ENCODE measurements at regions not wholly inside any gene's neighbourhood (a gene's known extent, or its start where the extent isn't known, plus 50 kb on each side); places are given as distances from the start of the nearest gene placed in this dataset.

- peaks cover 4% of the 10 kb centered on the region for H3K9me3 Mint-ChIP-seq
Observed at GRCh38 chr6:21842875-21843645, 249.5 kb downstream of the SOX4 start.

GRCh38 chr6:21844120-21844917 lies 250.8 kb downstream of the SOX4 start:
- Mint-ChIP-seq H3K9me3 (peaks cover 4% of the 10 kb centered on the region), H3K27ac (no peak overlapping the region), H3K4me3 (no peak overlapping the region), H3K4me1 (no peaks in the 10 kb centered on the region), H3K27me3 (peaks cover 6% of the 10 kb centered on the region), H3K36me3 (no peaks in the 10 kb centered on the region)
- DNase-seq (ENCODE audit: low spot score in 2 of 2) (no peak), ATAC-seq (ENCODE audit: low read depth) (no peak)

More at GRCh38 chr6:21842875-21843645, 249.5 kb downstream of the SOX4 start:
- H3K4me1 Mint-ChIP-seq = no peaks in the 10 kb centered on the region
- no peak overlapping the region for H3K27ac Mint-ChIP-seq
- H3K4me3 Mint-ChIP-seq = no peak overlapping the region
- DNase-seq (ENCODE audit: low spot score in 2 of 2) (no peak), ATAC-seq (ENCODE audit: low read depth) (no peak)
- peaks cover 5% of the 10 kb centered on the region for H3K27me3 Mint-ChIP-seq
- no peaks in the 10 kb centered on the region for H3K36me3 Mint-ChIP-seq

GRCh38 chr6:21845018-21845417 lies 251.5 kb downstream of the SOX4 start:
- Mint-ChIP-seq H3K4me1 (no peaks in the 10 kb centered on the region), H3K27me3 (peaks cover 6% of the 10 kb centered on the region), H3K4me3 (no peak overlapping the region), H3K27ac (no peak overlapping the region), H3K9me3 (peaks cover 2% of the 10 kb centered on the region), H3K36me3 (no peaks in the 10 kb centered on the region)
- ATAC-seq (ENCODE audit: low read depth) (no peak), DNase-seq (ENCODE audit: low spot score in 2 of 2) (no peak)

GRCh38 chr6:21845439-21846140 lies 252.0 kb downstream of the SOX4 start:
- Mint-ChIP-seq H3K4me3 (no peak overlapping the region), H3K4me1 (no peaks in the 10 kb centered on the region), H3K9me3 (no peaks in the 10 kb centered on the region), H3K36me3 (no peaks in the 10 kb centered on the region), H3K27me3 (peaks cover 4% of the 10 kb centered on the region), H3K27ac (no peak overlapping the region)
- ATAC-seq (ENCODE audit: low read depth) (no peak), DNase-seq (ENCODE audit: low spot score in 2 of 2) (no peak)

GRCh38 chr6:21846541-21847451 lies 253.2 kb downstream of the SOX4 start:
- Mint-ChIP-seq H3K9me3 (no peaks in the 10 kb centered on the region), H3K27me3 (peaks cover 4% of the 10 kb centered on the region), H3K4me3 (no peak overlapping the region), H3K4me1 (no peaks in the 10 kb centered on the region), H3K27ac (no peak overlapping the region), H3K36me3 (no peaks in the 10 kb centered on the region)
- ATAC-seq (ENCODE audit: low read depth) = no peak
- no peak for DNase-seq (ENCODE audit: low spot score in 2 of 2)

DNA sequence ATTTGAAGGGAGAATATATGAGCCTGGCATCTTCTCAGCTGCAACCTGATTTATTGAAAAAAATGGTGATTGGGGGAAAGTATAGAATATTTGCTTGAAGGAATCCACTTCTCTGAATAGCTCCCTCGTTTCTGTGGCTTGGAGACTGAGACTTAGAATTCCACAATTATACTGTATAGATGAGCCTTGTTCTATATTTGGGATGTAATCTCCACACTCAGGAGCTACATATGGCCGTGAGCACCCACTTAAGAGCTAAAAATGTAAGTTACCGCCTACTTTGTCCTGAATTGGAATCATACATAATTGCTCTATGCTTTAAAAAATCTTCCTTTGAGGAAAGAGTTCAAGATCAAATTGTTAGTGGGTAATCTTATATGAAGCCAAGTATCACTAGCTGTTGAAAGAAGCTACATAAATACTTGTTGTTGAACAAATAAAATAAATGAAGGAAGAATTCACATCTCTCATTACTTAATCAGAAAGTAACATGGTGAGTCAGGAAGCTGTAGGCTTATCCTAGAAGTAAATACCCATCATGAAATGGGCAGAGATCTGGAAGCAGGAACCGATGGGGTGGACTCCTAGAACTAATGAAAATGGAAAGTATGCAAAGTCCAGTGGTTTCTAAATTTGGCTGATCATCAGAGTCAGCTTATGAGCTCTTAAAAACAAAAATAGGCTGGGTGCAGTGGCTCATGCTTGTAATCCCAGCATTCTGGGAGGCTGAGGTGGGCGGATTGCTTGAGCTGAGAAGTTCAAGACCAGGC lies 254.3 kb downstream of the SOX4 start:
- H3K27ac Mint-ChIP-seq = no peak overlapping the region

DNA sequence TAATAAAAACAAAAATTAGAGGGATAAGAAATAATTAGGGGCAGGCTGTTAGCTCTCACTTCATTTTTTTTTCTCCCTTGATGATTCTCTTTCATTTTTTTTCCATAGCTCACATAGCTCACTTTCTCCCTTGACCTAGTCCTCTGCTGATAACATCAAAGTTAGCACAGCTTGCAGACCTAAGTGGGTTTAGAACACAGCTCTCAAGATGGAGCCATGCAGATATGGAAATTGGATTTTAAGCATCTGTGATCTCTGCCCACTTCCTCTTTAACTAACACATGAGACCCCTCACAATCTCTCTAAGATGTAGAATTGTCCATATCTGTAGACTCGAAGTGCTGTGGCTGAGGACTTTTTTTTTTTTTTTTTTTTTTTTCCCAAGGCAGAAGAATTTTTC lies 257.1 kb downstream of the SOX4 start:
- ATAC-seq (ENCODE audit: low read depth) (no peak), DNase-seq (ENCODE audit: low spot score in 2 of 2) (no peak)
- H3K27ac Mint-ChIP-seq = no peak overlapping the region
- no peak overlapping the region for H3K4me3 Mint-ChIP-seq
- H3K9me3 Mint-ChIP-seq = peaks cover 2% of the 10 kb centered on the region
- H3K4me1 Mint-ChIP-seq = no peaks in the 10 kb centered on the region
- H3K27me3 Mint-ChIP-seq = peaks cover 5% of the 10 kb centered on the region
- H3K36me3 Mint-ChIP-seq = no peaks in the 10 kb centered on the region

More for the DNA sequence above, 254.3 kb downstream of the SOX4 start:
- Mint-ChIP-seq H3K4me3 (no peak overlapping the region), H3K4me1 (no peaks in the 10 kb centered on the region), H3K27me3 (peaks cover 4% of the 10 kb centered on the region), H3K9me3 (no peaks in the 10 kb centered on the region), H3K36me3 (no peaks in the 10 kb centered on the region)
- ATAC-seq (ENCODE audit: low read depth) (no peak), DNase-seq (ENCODE audit: low spot score in 2 of 2) (no peak)

- no peak overlapping the region for H3K4me3 Mint-ChIP-seq
- no peaks in the 10 kb centered on the region for H3K36me3 Mint-ChIP-seq
- ATAC-seq (ENCODE audit: low read depth) (no peak), DNase-seq (ENCODE audit: low spot score in 2 of 2) (no peak)
- no peaks in the 10 kb centered on the region for H3K4me1 Mint-ChIP-seq
- H3K27ac Mint-ChIP-seq = no peak overlapping the region
- peaks cover 2% of the 10 kb centered on the region for H3K9me3 Mint-ChIP-seq
- H3K27me3 Mint-ChIP-seq = peaks cover 2% of the 10 kb centered on the region
Observed at GRCh38 chr6:21855811-21856455, 262.4 kb downstream of the SOX4 start.

- Mint-ChIP-seq H3K36me3 (no peaks in the 10 kb centered on the region), H3K27ac (no peak overlapping the region), H3K9me3 (peaks cover 4% of the 10 kb centered on the region), H3K27me3 (peaks cover 2% of the 10 kb centered on the region), H3K4me1 (no peaks in the 10 kb centered on the region), H3K4me3 (no peak overlapping the region)
- DNase-seq (ENCODE audit: low spot score in 2 of 2) = no peak
- ATAC-seq (ENCODE audit: low read depth) = no peak
Observed at GRCh38 chr6:21856456-21856825, 262.9 kb downstream of the SOX4 start.

DNA sequence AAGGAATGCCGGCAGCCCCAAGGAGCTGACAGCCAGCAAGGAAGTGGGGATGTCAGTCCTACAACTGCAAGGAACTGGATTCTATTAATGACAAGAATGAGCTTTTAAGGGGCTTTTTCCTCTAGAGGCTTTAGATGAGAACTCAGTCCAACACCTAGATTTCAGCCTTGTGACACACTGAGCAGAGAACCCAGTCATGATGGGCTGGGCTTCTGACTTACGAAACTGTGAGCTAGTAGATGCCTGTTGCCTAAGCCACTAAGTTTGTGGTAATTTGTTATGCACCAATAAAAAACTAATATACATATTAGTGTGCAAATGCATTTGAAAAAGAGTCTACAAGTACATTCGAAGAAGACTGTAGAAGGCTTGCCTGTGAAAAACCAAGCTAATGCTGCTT lies 263.3 kb downstream of the SOX4 start:
- Mint-ChIP-seq H3K27ac (no peak overlapping the region), H3K36me3 (no peaks in the 10 kb centered on the region), H3K4me3 (no peak overlapping the region), H3K27me3 (peaks cover 2% of the 10 kb centered on the region), H3K4me1 (no peaks in the 10 kb centered on the region), H3K9me3 (peaks cover 4% of the 10 kb centered on the region)
- ATAC-seq (ENCODE audit: low read depth) = no peak
- no peak for DNase-seq (ENCODE audit: low spot score in 2 of 2)

DNA sequence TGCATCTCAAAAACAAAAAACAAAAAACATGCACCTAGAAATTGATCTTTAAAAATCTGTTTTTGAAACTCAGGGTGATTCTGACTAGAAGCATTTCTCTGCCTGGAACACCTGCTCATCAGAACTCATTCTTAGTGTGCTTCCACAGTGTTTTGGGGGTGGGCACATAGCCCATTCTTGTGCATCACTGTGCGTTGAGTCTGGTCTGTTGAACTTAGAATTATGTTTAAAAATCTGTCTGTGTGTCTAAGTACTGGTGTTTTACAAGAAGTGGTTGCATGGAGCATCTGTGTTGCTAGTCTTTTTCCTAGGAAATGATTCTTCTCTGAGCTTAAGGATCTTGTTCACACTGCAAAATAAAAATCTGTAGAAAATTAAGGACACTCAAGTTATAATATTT lies 264.5 kb downstream of the SOX4 start:
- ATAC-seq (ENCODE audit: low read depth) (no peak), DNase-seq (ENCODE audit: low spot score in 2 of 2) (no peak)
- Mint-ChIP-seq H3K27me3 (peaks cover 2% of the 10 kb centered on the region), H3K27ac (no peak overlapping the region), H3K36me3 (no peaks in the 10 kb centered on the region), H3K9me3 (peaks cover 4% of the 10 kb centered on the region), H3K4me3 (no peak overlapping the region), H3K4me1 (no peaks in the 10 kb centered on the region)

DNA sequence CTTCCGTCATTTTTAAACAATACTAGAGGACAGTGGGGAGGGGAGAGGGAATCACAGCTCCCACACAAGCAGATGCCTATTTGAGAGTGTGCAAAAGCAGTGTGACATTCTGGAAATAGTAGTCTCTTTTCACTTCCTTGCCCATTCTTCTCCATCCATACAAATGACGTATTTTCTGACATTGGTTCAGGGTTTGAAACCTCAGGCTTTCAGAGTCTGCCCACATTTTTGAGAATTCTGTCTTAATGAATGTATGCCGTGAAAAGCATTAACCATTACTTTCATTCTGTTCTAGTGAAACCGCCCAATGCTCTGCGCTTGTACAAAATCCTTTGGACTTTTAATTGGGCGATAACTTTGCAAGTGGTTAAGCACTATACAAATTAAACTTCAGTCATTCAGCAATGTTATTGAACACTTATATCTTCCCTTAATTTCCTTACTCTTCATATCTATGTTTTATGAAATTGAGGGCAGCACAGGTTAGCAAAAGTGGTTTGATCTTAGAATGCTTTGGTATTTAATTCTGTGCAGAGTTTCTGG lies 265.7 kb downstream of the SOX4 start:
- H3K9me3 Mint-ChIP-seq = peaks cover 2% of the 10 kb centered on the region
- no peaks in the 10 kb centered on the region for H3K4me1 Mint-ChIP-seq
- no peak for ATAC-seq (ENCODE audit: low read depth)
- H3K4me3 Mint-ChIP-seq = no peak overlapping the region
- no peaks in the 10 kb centered on the region for H3K27me3 Mint-ChIP-seq
- H3K27ac Mint-ChIP-seq = no peak overlapping the region
- no peaks in the 10 kb centered on the region for H3K36me3 Mint-ChIP-seq
- DNase-seq (ENCODE audit: low spot score in 2 of 2) = no peak

Measured in memory B cell (primary cell).